PC-9 (cell line): ENCODE measurements at regions not wholly inside any gene's neighbourhood (a gene's known extent, or its start where the extent isn't known, plus 50 kb on each side); places are given as distances from the start of the nearest gene placed in this dataset.

ENCODE experiments used
- BruUV-seq: library from RNA; stranded (reverse); fragments of 400-500 nt; replicated peaks from 2 replicates; lab custom pipeline; 2021; lab: Mats Ljungman, UMichigan
- CTCF ChIA-PET: fragments of 300-600 bp; sonication (Branson Sonifier 250); formaldehyde crosslinking; loops from one replicate; lab custom pipeline; 2022; ENCODE audit warnings: antibody characterized with exemption; lab: Charles Lee
- POLR2A ChIA-PET: fragments of 300-600 bp; sonication (Branson Sonifier 250); formaldehyde crosslinking; loops from one replicate; lab custom pipeline; 2022; ENCODE audit warnings: antibody characterized with exemption; ENCODE audit not compliant: unreplicated experiment; lab: Charles Lee
- DNase-seq, 2 experiments: peaks; one replicate each; pipeline versions ENCODE4 v3.0.0 to v3.0.0-alpha.2; 2015 to 2022; ENCODE audit warnings: mixed read lengths in 1 of 2
- H2AFZ ChIP-seq: fragments of 200-600 bp; sonication (generic); 2 replicates; pipeline ENCODE4 v1.8.1; 2017; ENCODE audit warnings: antibody characterized with exemption
- H3F3A ChIP-seq: fragments of 200-600 bp; sonication (generic); 2 replicates; pipeline ENCODE4 v1.8.1; 2017; ENCODE audit warnings: antibody characterized with exemption, mild to moderate bottlenecking, low read depth; ENCODE audit not compliant: insufficient read depth
- H3K27ac ChIP-seq: fragments of 200-600 bp; sonication (generic); 2 replicates; pipeline ENCODE4 v1.6.1; 2016; ENCODE audit warnings: mixed run types
- H3K27me3 ChIP-seq: fragments of 200-600 bp; sonication (generic); 2 replicates; pipeline ENCODE4 v1.6.1; 2016; ENCODE audit warnings: low read depth, mixed run types; ENCODE audit not compliant: insufficient read depth
- H3K36me3 ChIP-seq: fragments of 200-600 bp; sonication (generic); 2 replicates; pipeline ENCODE4 v1.6.1; 2016; ENCODE audit warnings: low read depth, mixed run types
- H3K4me1 ChIP-seq: fragments of 200-600 bp; sonication (generic); replicated peaks from 2 replicates; pipeline ENCODE4 v1.6.1; 2016; ENCODE audit warnings: mixed run types; ENCODE audit not compliant: insufficient read depth
- H3K4me2 ChIP-seq: fragments of 200-600 bp; sonication (generic); 2 replicates; pipeline ENCODE4 v1.6.1; 2017; ENCODE audit warnings: mixed run types
- H3K4me3 ChIP-seq: fragments of 200-600 bp; sonication (generic); 2 replicates; pipeline ENCODE4 v1.6.1; 2016; ENCODE audit warnings: mixed run types
- H3K79me2 ChIP-seq: fragments of 200-600 bp; sonication (generic); 2 replicates; pipeline ENCODE4 v1.6.1; 2017; ENCODE audit warnings: low read depth, mixed run types
- H3K9me2 ChIP-seq: fragments of 200-600 bp; sonication (generic); 2 replicates; pipeline ENCODE4 v1.8.1; 2017; ENCODE audit warnings: mild to moderate bottlenecking; ENCODE audit not compliant: insufficient read depth
- H3K9me3 ChIP-seq: fragments of 200-600 bp; sonication (generic); 2 replicates; pipeline ENCODE4 v1.8.1; 2016; ENCODE audit warnings: low read depth; ENCODE audit not compliant: insufficient read depth
- H4K20me1 ChIP-seq: fragments of 200-600 bp; sonication (generic); 2 replicates; pipeline ENCODE4 v1.8.1; 2017; ENCODE audit not compliant: insufficient read depth
- CTCF ChIP-seq: fragments of 200-600 bp; sonication (generic); conservative IDR thresholded peaks from 2 replicates; pipeline ENCODE4 v1.6.1; 2017; ENCODE audit warnings: mixed run types, antibody characterized with exemption, mild to moderate bottlenecking, moderate library complexity
- EZH2 ChIP-seq: fragments of 200-600 bp; sonication (generic); IDR thresholded peaks from 2 replicates; pipeline ENCODE4 v1.8.0; 2017; ENCODE audit warnings: antibody characterized with exemption, low read depth
- intact Hi-C: fragments of 100-400 bp; cut with micrococcal nuclease; formaldehyde crosslinking; loops from one replicate; pipeline ENCODE4 v1.10.0; 2022; ENCODE audit not compliant: unreplicated experiment

GRCh38 chrX:113133316-113133715 lies 292.7 kb upstream of the AMOT start:
- H4K20me1 ChIP-seq, result no peaks in the 10 kb centered on the region
- H3K4me1 ChIP-seq, result no peaks in the 10 kb centered on the region
- H2AFZ ChIP-seq, result no peak overlapping the region
- H3K9me3 ChIP-seq, result no peaks in the 10 kb centered on the region
- BruUV-seq, result no TSS peak
- H3K27ac ChIP-seq, result no peak overlapping the region
- POLR2A ChIA-PET, result no interaction called here
- H3K36me3 ChIP-seq, result no peaks in the 10 kb centered on the region
- CTCF ChIA-PET, result no interaction called here
- no peak overlapping the region for H3K4me3 ChIP-seq
- no peak for TF ChIP-seq EZH2
- TF ChIP-seq CTCF, result no peak
- no peak for DNase-seq
- no peaks in the 10 kb centered on the region for H3K27me3 ChIP-seq
- intact Hi-C loops, result no loop called here
- no peaks in the 10 kb centered on the region for H3K79me2 ChIP-seq
- H3F3A ChIP-seq, result no peaks in the 10 kb centered on the region
- 0 out of 2 replicates have a peak, but pooled peaks cover 4% of the 10 kb centered on the region for H3K9me2 ChIP-seq
- H3K4me2 ChIP-seq, result no peak overlapping the region

GRCh38 chrX:113124693-113125092 lies 284.1 kb upstream of the AMOT start:
- H3K79me2 ChIP-seq, result no peaks in the 10 kb centered on the region
- H3K4me1 ChIP-seq, result no peaks in the 10 kb centered on the region
- no peaks in the 10 kb centered on the region for H3F3A ChIP-seq
- H3K27me3 ChIP-seq, result no peaks in the 10 kb centered on the region
- H3K4me3 ChIP-seq, result no peak overlapping the region
- BruUV-seq, result no TSS peak
- H2AFZ ChIP-seq, result no peak overlapping the region
- CTCF ChIA-PET, result no interaction called here
- DNase-seq, result no peak
- POLR2A ChIA-PET, result no interaction called here
- intact Hi-C loops, result no loop called here
- no peaks in the 10 kb centered on the region for H3K9me2 ChIP-seq
- no peak overlapping the region for H3K4me2 ChIP-seq
- no peaks in the 10 kb centered on the region for H4K20me1 ChIP-seq
- H3K27ac ChIP-seq, result no peak overlapping the region
- H3K9me3 ChIP-seq, result no peaks in the 10 kb centered on the region
- no peaks in the 10 kb centered on the region for H3K36me3 ChIP-seq
- TF ChIP-seq CTCF, result no peak
- no peak for TF ChIP-seq EZH2

DNA sequence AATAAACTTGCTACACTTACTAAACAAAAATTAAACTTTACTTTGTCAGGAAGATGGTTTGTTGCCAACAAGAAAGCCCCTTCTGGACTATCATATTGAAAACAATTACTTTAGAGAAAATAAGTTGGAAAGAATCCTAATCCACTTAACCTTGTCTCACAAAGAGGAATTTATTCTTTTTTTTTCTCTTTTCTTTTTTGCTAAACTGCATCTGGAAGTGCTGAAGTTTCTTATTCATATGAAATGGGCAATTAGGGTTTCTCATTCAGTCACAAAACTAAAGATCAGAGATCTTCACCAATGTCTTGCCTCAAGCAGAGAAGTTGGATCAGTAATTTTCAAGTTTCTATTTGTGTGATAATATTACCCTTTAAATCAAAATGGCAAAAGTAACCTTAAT lies 234.9 kb upstream of the AMOT start:
- no peaks in the 10 kb centered on the region for H3K36me3 ChIP-seq
- CTCF ChIA-PET, result no interaction called here
- H4K20me1 ChIP-seq, result no peaks in the 10 kb centered on the region
- no peaks in the 10 kb centered on the region for H3F3A ChIP-seq
- H3K9me3 ChIP-seq, result no peaks in the 10 kb centered on the region
- no peak for DNase-seq
- H3K4me1 ChIP-seq, result no peaks in the 10 kb centered on the region
- H3K79me2 ChIP-seq, result no peaks in the 10 kb centered on the region
- POLR2A ChIA-PET, result no interaction called here
- no peak overlapping the region for H2AFZ ChIP-seq
- TF ChIP-seq CTCF, result no peak
- no peak for TF ChIP-seq EZH2
- no peak overlapping the region for H3K27ac ChIP-seq
- no peak overlapping the region for H3K4me3 ChIP-seq
- H3K9me2 ChIP-seq, result no peaks in the 10 kb centered on the region; the same call in 1 of the 2 replicates
- intact Hi-C loops, result no loop called here
- H3K4me2 ChIP-seq, result no peak overlapping the region
- no peaks in the 10 kb centered on the region for H3K27me3 ChIP-seq
- BruUV-seq, result no TSS peak
